Stimulated activated CD8-positive, alpha-beta memory T cell treated with anti-CD3 and anti-CD28 coated beads, Interleukin-2, amount 100 ng/mL, for 1 hour (primary cell): ENCODE measurements at regions not wholly inside any gene's neighbourhood (a gene's known extent, or its start where the extent isn't known, plus 50 kb on each side); places are given as distances from the start of the nearest gene placed in this dataset.

Experiments
- DNase-seq, 2 donors: peaks; one replicate each; pipeline ENCODE4 v3.0.0-alpha.2; 2020; ENCODE audit warnings: low read depth in 2 of 2

- DNase-seq, result no peak
These were observed 205.2 kb upstream of the EEA1 start for GRCh38 chr12:93134175-93134890.

- DNase-seq, result no peak
These were observed 205.8 kb upstream of the EEA1 start for GRCh38 chr12:93134893-93135285.

- no peak for DNase-seq
These were observed 206.5 kb upstream of the EEA1 start for GRCh38 chr12:93135286-93136239.

GRCh38 chr12:93136253-93137055, 207.4 kb upstream of the EEA1 start:
- DNase-seq, result no peak

- no peak for DNase-seq
These were observed 208.8 kb upstream of the EEA1 start for GRCh38 chr12:93137656-93138612.

- DNase-seq, result no peak
These were observed 210.1 kb upstream of the EEA1 start for GRCh38 chr12:93139028-93139665.

- no peak for DNase-seq
These were observed 211.2 kb upstream of the EEA1 start for GRCh38 chr12:93140325-93140724.

- DNase-seq, result no peak
These were observed 211.7 kb upstream of the EEA1 start for GRCh38 chr12:93140801-93141200.

- DNase-seq, result no peak
These were observed 213.8 kb upstream of the EEA1 start for GRCh38 chr12:93142881-93143280.

- no peak for DNase-seq
These were observed 215.0 kb upstream of the EEA1 start for GRCh38 chr12:93144109-93144508.

- DNase-seq, result no peak
These were observed 216.0 kb upstream of the EEA1 start for GRCh38 chr12:93145086-93145485.

- DNase-seq, result no peak
These were observed 217.3 kb upstream of the EEA1 start for GRCh38 chr12:93146263-93146939.

GRCh38 chr12:93146970-93147369, 217.9 kb upstream of the EEA1 start:
- no peak for DNase-seq

- DNase-seq, result no peak
These were observed 219.3 kb upstream of the EEA1 start for GRCh38 chr12:93148412-93148811.

GRCh38 chr12:93149229-93149628, 220.1 kb upstream of the EEA1 start:
- DNase-seq, result no peak

- DNase-seq, result no peak
These were observed 222.1 kb upstream of the EEA1 start for GRCh38 chr12:93151079-93151762.

- no peak for DNase-seq
These were observed 223.5 kb upstream of the EEA1 start for GRCh38 chr12:93152617-93153016.

GRCh38 chr12:93153321-93153720, 224.2 kb upstream of the EEA1 start:
- no peak for DNase-seq

GRCh38 chr12:93154096-93154728, 223.5 kb upstream of the NUDT4 start:
- no peak for DNase-seq
